ENCODE measurements at regions not wholly inside any gene's neighbourhood (a gene's known extent, or its start where the extent isn't known, plus 50 kb on each side); places are given as distances from the start of the nearest gene placed in this dataset.

DNA sequence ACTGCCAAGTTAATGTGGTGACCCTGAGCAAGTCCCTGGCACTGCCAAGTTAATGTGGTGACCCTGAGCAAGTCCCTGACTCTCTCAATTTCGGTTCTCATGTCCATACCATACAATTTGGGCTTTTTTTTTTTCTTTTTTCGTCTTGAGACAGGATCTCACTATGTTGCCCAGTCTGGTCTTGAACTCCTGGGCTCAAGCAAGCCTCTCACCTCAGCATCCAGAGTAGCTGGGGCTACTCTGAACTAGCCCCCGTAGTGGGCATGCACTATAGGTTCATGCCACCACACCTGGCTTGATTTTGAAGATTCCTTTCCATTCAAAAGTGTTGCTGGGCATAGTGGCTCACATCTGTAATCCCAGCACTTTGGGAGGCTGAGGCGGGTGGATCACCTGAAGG, 100.0 kb upstream of the FOXP4 start:
- no peak for TF ChIP-seq MAX (IDR thresholded peaks at IDR 0.05)
- no peak for TF ChIP-seq ZFX (IDR thresholded peaks at IDR 0.05)
- TF ChIP-seq, protein P1, sequence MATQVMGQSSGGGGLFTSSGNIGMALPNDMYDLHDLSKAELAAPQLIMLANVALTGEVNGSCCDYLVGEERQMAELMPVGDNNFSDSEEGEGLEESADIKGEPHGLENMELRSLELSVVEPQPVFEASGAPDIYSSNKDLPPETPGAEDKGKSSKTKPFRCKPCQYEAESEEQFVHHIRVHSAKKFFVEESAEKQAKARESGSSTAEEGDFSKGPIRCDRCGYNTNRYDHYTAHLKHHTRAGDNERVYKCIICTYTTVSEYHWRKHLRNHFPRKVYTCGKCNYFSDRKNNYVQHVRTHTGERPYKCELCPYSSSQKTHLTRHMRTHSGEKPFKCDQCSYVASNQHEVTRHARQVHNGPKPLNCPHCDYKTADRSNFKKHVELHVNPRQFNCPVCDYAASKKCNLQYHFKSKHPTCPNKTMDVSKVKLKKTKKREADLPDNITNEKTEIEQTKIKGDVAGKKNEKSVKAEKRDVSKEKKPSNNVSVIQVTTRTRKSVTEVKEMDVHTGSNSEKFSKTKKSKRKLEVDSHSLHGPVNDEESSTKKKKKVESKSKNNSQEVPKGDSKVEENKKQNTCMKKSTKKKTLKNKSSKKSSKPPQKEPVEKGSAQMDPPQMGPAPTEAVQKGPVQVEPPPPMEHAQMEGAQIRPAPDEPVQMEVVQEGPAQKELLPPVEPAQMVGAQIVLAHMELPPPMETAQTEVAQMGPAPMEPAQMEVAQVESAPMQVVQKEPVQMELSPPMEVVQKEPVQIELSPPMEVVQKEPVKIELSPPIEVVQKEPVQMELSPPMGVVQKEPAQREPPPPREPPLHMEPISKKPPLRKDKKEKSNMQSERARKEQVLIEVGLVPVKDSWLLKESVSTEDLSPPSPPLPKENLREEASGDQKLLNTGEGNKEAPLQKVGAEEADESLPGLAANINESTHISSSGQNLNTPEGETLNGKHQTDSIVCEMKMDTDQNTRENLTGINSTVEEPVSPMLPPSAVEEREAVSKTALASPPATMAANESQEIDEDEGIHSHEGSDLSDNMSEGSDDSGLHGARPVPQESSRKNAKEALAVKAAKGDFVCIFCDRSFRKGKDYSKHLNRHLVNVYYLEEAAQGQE (IDR thresholded peaks at IDR 0.05; ENCODE audit: low read depth), result no peak
- TF ChIP-seq EZH2 (IDR thresholded peaks at IDR 0.05), result no peak
- no peak for TF ChIP-seq POLR2A (IDR thresholded peaks at IDR 0.05; ENCODE audit: borderline replicate concordance, extremely low read depth, insufficient read depth, insufficient read length)
- no peak for TF ChIP-seq EZH2phosphoT487 (IDR thresholded peaks at IDR 0.05; ENCODE audit: borderline replicate concordance)
- TF ChIP-seq, protein P2, sequence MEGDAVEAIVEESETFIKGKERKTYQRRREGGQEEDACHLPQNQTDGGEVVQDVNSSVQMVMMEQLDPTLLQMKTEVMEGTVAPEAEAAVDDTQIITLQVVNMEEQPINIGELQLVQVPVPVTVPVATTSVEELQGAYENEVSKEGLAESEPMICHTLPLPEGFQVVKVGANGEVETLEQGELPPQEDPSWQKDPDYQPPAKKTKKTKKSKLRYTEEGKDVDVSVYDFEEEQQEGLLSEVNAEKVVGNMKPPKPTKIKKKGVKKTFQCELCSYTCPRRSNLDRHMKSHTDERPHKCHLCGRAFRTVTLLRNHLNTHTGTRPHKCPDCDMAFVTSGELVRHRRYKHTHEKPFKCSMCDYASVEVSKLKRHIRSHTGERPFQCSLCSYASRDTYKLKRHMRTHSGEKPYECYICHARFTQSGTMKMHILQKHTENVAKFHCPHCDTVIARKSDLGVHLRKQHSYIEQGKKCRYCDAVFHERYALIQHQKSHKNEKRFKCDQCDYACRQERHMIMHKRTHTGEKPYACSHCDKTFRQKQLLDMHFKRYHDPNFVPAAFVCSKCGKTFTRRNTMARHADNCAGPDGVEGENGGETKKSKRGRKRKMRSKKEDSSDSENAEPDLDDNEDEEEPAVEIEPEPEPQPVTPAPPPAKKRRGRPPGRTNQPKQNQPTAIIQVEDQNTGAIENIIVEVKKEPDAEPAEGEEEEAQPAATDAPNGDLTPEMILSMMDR (IDR thresholded peaks at IDR 0.05 in 2 of 3, conservative IDR thresholded peaks at IDR 0.05 in 1 of 3; ENCODE audit: borderline replicate concordance in 1 of 3, insufficient read depth in 1 of 3, low read depth in 2 of 3, low read length in 2 of 3), result no peak
- no peak for TF ChIP-seq JUND (IDR thresholded peaks at IDR 0.05)
- no peak for TF ChIP-seq YY1 (IDR thresholded peaks at IDR 0.05; ENCODE audit: extremely low read depth, insufficient replicate concordance, low read depth, low read length)

All from HCT116 (cell line).